Activated T-helper 2 cell treated with anti-CD3 and anti-CD28 coated beads, Interferon-gamma antibody, Interleukin-2, Interleukin-4, amounts not matched to agents 10 μg/mL and 5 μg/mL and 100 μg/mL, durations not matched to agents 14 hours and 24 hours and 36 hours (primary cell): ENCODE measurements at regions not wholly inside any gene's neighbourhood (a gene's known extent, or its start where the extent isn't known, plus 50 kb on each side); places are given as distances from the start of the nearest gene placed in this dataset.

ENCODE experiments used
- DNase-seq: peaks from one replicate; pipeline ENCODE4 v3.0.0; 2021; ENCODE audit warnings: low spot score
- H3K27ac Mint-ChIP-seq: one replicate; pipeline ENCODE4 v1.8.0; 2021; ENCODE audit warnings: mixed read lengths
- H3K27me3 Mint-ChIP-seq: one replicate; pipeline ENCODE4 v1.8.0; 2021; ENCODE audit warnings: low read depth, mixed read lengths
- H3K36me3 Mint-ChIP-seq: one replicate; pipeline ENCODE4 v1.8.0; 2021; ENCODE audit warnings: low read depth, mixed read lengths
- H3K4me1 Mint-ChIP-seq: one replicate; pipeline ENCODE4 v1.8.0; 2021; ENCODE audit warnings: low read depth, mixed read lengths
- H3K4me3 Mint-ChIP-seq: one replicate; pipeline ENCODE4 v1.8.0; 2021; ENCODE audit warnings: low read depth, mild to moderate bottlenecking, moderate library complexity, mixed read lengths
- H3K9me3 Mint-ChIP-seq: one replicate; pipeline ENCODE4 v1.8.0; 2021; ENCODE audit warnings: mixed read lengths
- intact Hi-C: fragments of 100-400 bp; cut with micrococcal nuclease; formaldehyde crosslinking; loops from one replicate; pipeline ENCODE4 v1.15.1; 2023

DNA sequence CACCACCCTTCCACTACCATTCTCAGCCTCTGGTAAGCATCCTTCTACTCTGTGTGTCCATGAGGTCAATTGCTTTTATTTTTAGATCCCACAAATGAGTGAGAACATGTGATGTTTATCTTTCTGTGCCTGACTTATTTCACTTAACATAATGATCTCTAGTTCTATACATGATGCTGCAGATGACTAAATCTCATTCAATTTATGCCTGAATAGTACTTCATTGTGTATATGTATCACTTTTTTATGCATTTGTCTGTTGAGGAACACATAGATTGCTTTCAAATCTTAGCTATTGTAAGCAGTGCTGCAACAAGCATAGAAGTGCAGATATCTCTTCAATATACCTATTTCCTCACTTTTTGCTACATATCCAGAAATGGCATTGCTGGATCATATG lies 733.3 kb downstream of the SUCLG1 start:
- Mint-ChIP-seq H3K9me3 (peaks cover 4% of the 10 kb centered on the region), H3K4me3 (no peak overlapping the region), H3K36me3 (no peaks in the 10 kb centered on the region), H3K27ac (no peak overlapping the region), H3K27me3 (no peaks in the 10 kb centered on the region), H3K4me1 (no peaks in the 10 kb centered on the region)
- DNase-seq: no peak
- intact Hi-C loops: no loop called here

DNA sequence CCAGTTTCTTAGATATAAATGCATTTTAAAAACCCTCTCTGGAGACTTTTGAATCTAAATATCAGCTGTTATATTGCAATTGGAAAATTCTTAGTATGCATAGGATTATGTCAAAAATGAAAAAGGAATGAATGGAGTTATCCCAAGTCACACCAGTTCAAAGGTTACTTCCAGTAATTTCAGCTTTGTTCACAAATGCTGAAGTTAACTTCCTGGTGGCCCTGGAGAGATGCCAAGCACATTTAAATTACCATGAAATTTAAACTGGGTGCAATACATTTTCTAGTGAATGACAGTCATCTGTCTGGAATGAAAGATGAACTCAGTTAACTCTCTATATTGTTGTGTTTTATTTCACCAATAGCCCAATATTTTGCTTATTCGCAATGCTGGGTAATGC lies 753.9 kb downstream of the SUCLG1 start:
- Mint-ChIP-seq H3K27ac (no peak overlapping the region), H3K9me3 (peaks cover 5% of the 10 kb centered on the region), H3K36me3 (no peaks in the 10 kb centered on the region), H3K4me3 (no peak overlapping the region), H3K27me3 (no peaks in the 10 kb centered on the region), H3K4me1 (no peaks in the 10 kb centered on the region)
- intact Hi-C loops: no loop called here
- DNase-seq: no peak

GRCh38 chr2:83703598-83703997 lies 755.5 kb downstream of the SUCLG1 start:
- no peak overlapping the region for H3K4me3 Mint-ChIP-seq
- no peak for DNase-seq
- peaks cover 2% of the 10 kb centered on the region for H3K9me3 Mint-ChIP-seq
- H3K36me3 Mint-ChIP-seq: no peaks in the 10 kb centered on the region
- intact Hi-C loops: no loop called here
- no peak overlapping the region for H3K27ac Mint-ChIP-seq
- H3K27me3 Mint-ChIP-seq: no peaks in the 10 kb centered on the region
- H3K4me1 Mint-ChIP-seq: no peaks in the 10 kb centered on the region

GRCh38 chr2:83696838-83697237 lies 762.2 kb downstream of the SUCLG1 start:
- intact Hi-C loops: no loop called here
- Mint-ChIP-seq H3K36me3 (no peaks in the 10 kb centered on the region), H3K27me3 (no peaks in the 10 kb centered on the region), H3K9me3 (peaks cover 13% of the 10 kb centered on the region), H3K4me1 (no peaks in the 10 kb centered on the region), H3K27ac (no peak overlapping the region), H3K4me3 (no peak overlapping the region)
- DNase-seq: no peak

DNA sequence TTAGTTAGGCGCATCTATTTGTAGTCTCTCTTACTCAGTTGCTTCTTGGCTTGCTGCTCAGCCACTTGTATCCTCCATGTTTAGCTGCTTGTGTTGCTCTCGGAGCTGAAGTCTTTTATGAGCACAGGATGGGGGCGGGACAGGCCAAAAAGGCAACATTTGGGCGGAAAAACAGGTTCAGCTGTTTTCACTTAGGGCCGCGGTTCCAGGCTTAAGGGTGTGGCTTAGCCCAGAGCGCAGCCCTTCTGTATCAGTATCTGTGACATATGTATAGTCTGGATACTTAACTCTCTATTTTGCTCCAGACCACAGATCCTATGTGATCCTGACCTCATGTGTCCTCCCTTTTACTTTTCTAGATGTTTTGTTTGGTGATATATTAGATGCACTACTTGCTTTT lies 763.5 kb downstream of the SUCLG1 start:
- Mint-ChIP-seq H3K9me3 (peaks cover 13% of the 10 kb centered on the region), H3K27me3 (no peaks in the 10 kb centered on the region), H3K4me3 (no peak overlapping the region), H3K36me3 (no peaks in the 10 kb centered on the region), H3K4me1 (no peaks in the 10 kb centered on the region), H3K27ac (no peak overlapping the region)
- intact Hi-C loops: no loop called here
- DNase-seq: no peak

DNA sequence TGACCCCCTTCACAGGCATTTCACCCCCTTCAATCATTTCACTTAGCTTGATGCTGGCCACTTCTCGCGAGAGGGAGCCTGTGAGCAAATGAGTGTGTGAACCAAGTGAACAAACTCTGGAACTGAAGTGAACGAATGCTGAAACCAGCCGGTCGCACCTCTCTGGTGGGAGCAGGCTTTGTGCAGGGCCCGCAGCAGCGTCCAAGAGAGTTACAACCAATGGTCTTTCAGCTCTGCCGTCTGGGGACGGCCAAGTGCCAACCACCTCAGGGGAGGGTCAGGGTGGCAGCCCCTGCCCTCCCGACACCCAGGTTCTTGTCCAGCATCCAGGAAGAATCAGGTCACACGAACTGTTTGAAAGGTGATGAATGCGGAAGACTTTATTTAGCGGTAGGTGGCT lies 764.0 kb downstream of the SUCLG1 start:
- no peak for DNase-seq
- no peaks in the 10 kb centered on the region for H3K4me1 Mint-ChIP-seq
- no peak overlapping the region for H3K27ac Mint-ChIP-seq
- H3K36me3 Mint-ChIP-seq: no peaks in the 10 kb centered on the region
- no peaks in the 10 kb centered on the region for H3K27me3 Mint-ChIP-seq
- intact Hi-C loops: no loop called here
- H3K9me3 Mint-ChIP-seq: peaks cover 13% of the 10 kb centered on the region
- no peak overlapping the region for H3K4me3 Mint-ChIP-seq

- H3K27me3 Mint-ChIP-seq: no peaks in the 10 kb centered on the region
- H3K4me1 Mint-ChIP-seq: no peaks in the 10 kb centered on the region
- DNase-seq: no peak
- no peak overlapping the region for H3K27ac Mint-ChIP-seq
- H3K9me3 Mint-ChIP-seq: peaks cover 7% of the 10 kb centered on the region
- intact Hi-C loops: no loop called here
- no peaks in the 10 kb centered on the region for H3K36me3 Mint-ChIP-seq
- no peak overlapping the region for H3K4me3 Mint-ChIP-seq
These were observed 769.7 kb downstream of the SUCLG1 start for GRCh38 chr2:83689402-83689801.

GRCh38 chr2:83686863-83687262 lies 772.2 kb downstream of the SUCLG1 start:
- Mint-ChIP-seq H3K4me3 (no peak overlapping the region), H3K9me3 (no peaks in the 10 kb centered on the region), H3K27me3 (no peaks in the 10 kb centered on the region), H3K4me1 (no peaks in the 10 kb centered on the region), H3K36me3 (no peaks in the 10 kb centered on the region), H3K27ac (no peak overlapping the region)
- intact Hi-C loops: no loop called here
- DNase-seq: no peak

- peaks cover 22% of the 10 kb centered on the region for H3K9me3 Mint-ChIP-seq
- DNase-seq: no peak
- intact Hi-C loops: no loop called here
- H3K4me3 Mint-ChIP-seq: no peak overlapping the region
- H3K4me1 Mint-ChIP-seq: no peaks in the 10 kb centered on the region
- H3K36me3 Mint-ChIP-seq: no peaks in the 10 kb centered on the region
- H3K27ac Mint-ChIP-seq: no peak overlapping the region
- no peaks in the 10 kb centered on the region for H3K27me3 Mint-ChIP-seq
These were observed 785.0 kb downstream of the SUCLG1 start for GRCh38 chr2:83674050-83674449.

DNA sequence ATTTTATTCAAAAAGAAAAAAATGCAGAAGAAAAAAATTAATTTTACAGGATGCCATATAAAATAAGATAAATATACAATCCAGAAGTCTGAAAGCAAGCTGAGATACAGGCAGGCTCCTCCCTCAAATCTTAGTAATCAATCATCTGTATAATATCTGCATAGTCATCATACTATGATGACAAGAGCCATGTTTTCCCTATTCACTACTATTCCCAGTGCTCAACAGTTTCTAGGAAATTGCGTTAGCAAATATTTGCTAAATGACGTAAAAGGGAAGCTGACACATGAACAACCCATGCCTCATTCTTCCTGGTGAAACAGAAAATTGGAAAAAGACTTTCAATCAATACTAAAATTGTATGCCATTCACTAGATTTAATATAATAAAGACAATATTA lies 793.2 kb downstream of the SUCLG1 start:
- intact Hi-C loops: no loop called here
- no peaks in the 10 kb centered on the region for H3K9me3 Mint-ChIP-seq
- H3K36me3 Mint-ChIP-seq: no peaks in the 10 kb centered on the region
- no peaks in the 10 kb centered on the region for H3K4me1 Mint-ChIP-seq
- no peaks in the 10 kb centered on the region for H3K27me3 Mint-ChIP-seq
- DNase-seq: no peak
- H3K27ac Mint-ChIP-seq: no peak overlapping the region
- H3K4me3 Mint-ChIP-seq: no peak overlapping the region

DNA sequence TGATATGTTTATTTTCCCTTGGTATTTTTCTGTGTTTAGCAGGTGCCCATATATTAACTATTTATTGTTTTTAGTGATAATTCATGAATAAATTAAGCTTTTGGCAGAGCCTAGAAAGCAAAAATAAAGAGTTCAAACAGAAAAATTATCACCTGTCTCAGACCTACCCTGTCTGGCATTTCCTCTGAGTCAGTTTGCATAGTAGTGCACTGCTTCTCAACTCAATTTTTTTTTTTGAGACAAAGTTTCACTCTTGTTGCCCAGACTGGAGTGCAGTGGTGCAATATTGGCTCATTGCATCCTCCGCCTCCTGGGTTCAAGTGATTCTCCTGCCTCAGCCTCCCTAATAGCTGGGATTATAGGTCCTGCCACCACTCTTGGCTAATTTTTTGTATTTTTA lies 793.9 kb downstream of the SUCLG1 start:
- Mint-ChIP-seq H3K4me3 (no peak overlapping the region), H3K9me3 (no peaks in the 10 kb centered on the region), H3K27me3 (no peaks in the 10 kb centered on the region), H3K36me3 (no peaks in the 10 kb centered on the region), H3K4me1 (no peaks in the 10 kb centered on the region), H3K27ac (no peak overlapping the region)
- intact Hi-C loops: no loop called here
- DNase-seq: no peak

GRCh38 chr2:83661711-83662110 lies 797.4 kb downstream of the SUCLG1 start:
- no peaks in the 10 kb centered on the region for H3K36me3 Mint-ChIP-seq
- no peaks in the 10 kb centered on the region for H3K4me1 Mint-ChIP-seq
- H3K27ac Mint-ChIP-seq: no peak overlapping the region
- intact Hi-C loops: no loop called here
- no peaks in the 10 kb centered on the region for H3K27me3 Mint-ChIP-seq
- no peaks in the 10 kb centered on the region for H3K9me3 Mint-ChIP-seq
- no peak overlapping the region for H3K4me3 Mint-ChIP-seq
- DNase-seq: no peak

- Mint-ChIP-seq H3K27ac (no peak overlapping the region), H3K36me3 (no peaks in the 10 kb centered on the region), H3K4me3 (no peak overlapping the region), H3K27me3 (no peaks in the 10 kb centered on the region), H3K9me3 (no peaks in the 10 kb centered on the region), H3K4me1 (no peaks in the 10 kb centered on the region)
- intact Hi-C loops: no loop called here
- no peak for DNase-seq
These were observed 804.9 kb downstream of the SUCLG1 start for GRCh38 chr2:83654091-83654611.

- Mint-ChIP-seq H3K27me3 (no peaks in the 10 kb centered on the region), H3K4me1 (no peaks in the 10 kb centered on the region), H3K9me3 (no peaks in the 10 kb centered on the region), H3K27ac (no peak overlapping the region), H3K4me3 (no peak overlapping the region), H3K36me3 (no peaks in the 10 kb centered on the region)
- no peak for DNase-seq
- intact Hi-C loops: no loop called here
These were observed 808.2 kb downstream of the SUCLG1 start for GRCh38 chr2:83650898-83651297.
